ENCODE measurements at regions not wholly inside any gene's neighbourhood (a gene's known extent, or its start where the extent isn't known, plus 50 kb on each side); places are given as distances from the start of the nearest gene placed in this dataset.

- peak; percentile 6 for FAIRE-seq
- ATAC-seq = no peak
- Histone ChIP-seq H3K9ac (ENCODE audit: insufficient read depth in 1 of 2, low read depth in 2 of 2, low read length in 2 of 2) (no peak overlapping the region), H3K4me2 (ENCODE audit: insufficient read depth, low read length) (no peak overlapping the region), H3K4me3 (no peak overlapping the region), H2AFZ (ENCODE audit: low read depth, low read length) (no peak overlapping the region), H3K9me1 (ENCODE audit: control insufficient read depth, insufficient read depth, low read length) (no peaks in the 10 kb centered on the region), H4K20me1 (replicated peaks; ENCODE audit: control insufficient read depth, insufficient read depth, low read length) (0 out of 2 replicates have a peak, but pooled peaks cover 5% of the 10 kb centered on the region), H3K36me3 (ENCODE audit: control insufficient read depth, insufficient read depth, low read length) (no peaks in the 10 kb centered on the region), H3K9me3 (replicated peaks; ENCODE audit: control insufficient read depth, insufficient read depth, low read depth, low read length) (no peaks in the 10 kb centered on the region), H3K79me2 (ENCODE audit: control insufficient read depth, insufficient read depth, low read length) (no peaks in the 10 kb centered on the region), H3K4me1 (replicated peaks in 1 of 2; ENCODE audit: control insufficient read depth in 2 of 2, insufficient read depth in 2 of 2, low read length in 2 of 2) (peaks cover 14 to 20% of the 10 kb centered on the region in 2 experiments), H3K27me3 (ENCODE audit: control insufficient read depth in 2 of 2, insufficient read depth in 2 of 2, low read length in 2 of 2) (peaks cover 0 to 59% of the 10 kb centered on the region in 2 experiments; a peak in 3 of 5 replicates), H3K27ac (ENCODE audit: extremely low read depth, low read depth, low read length) (no peak overlapping the region)
- no TSS peak for BruUV-seq (replicated peaks)
- ChIA-PET CTCF (ENCODE audit: low intra/inter-chr PET ratio) (no interaction called here), POLR2A (no interaction called here)
- no peak for TF ChIP-seq CEBPG (CRISPR knock-in tag; IDR thresholded peaks at IDR 0.05)
- TF ChIP-seq CEBPG (tag; conservative IDR thresholded peaks at IDR 0.05 in 1 of 2, IDR thresholded peaks at IDR 0.05 in 1 of 2) = peak in 1 of 2 experiments; percentile 25; a peak in 1 of 4 replicates
- no peak for TF ChIP-seq ZNF121 (CRISPR knock-in tag; conservative IDR thresholded peaks at IDR 0.05)
- in situ Hi-C loops (cut with MboI) (no loop called here), intact Hi-C loops (cut with micrococcal nuclease) (no loop called here)
- no peak for DNase-seq (ENCODE audit: extremely low read depth in 1 of 4, low spot score in 3 of 4)
- WGBS (ENCODE audit: insufficient coverage, low coverage, missing lambda C conversion rate) = 39% methylated on average over 7 of the region's 7 CpGs
Measured at GRCh38 chr2:8620611-8621382, 61.1 kb upstream of the ID2 start.

GRCh38 chr2:8622199-8622911, 59.5 kb upstream of the ID2 start:
- H4K20me1 ChIP-seq (replicated peaks; ENCODE audit: control insufficient read depth, insufficient read depth, low read length) = no peaks in the 10 kb centered on the region
- ATAC-seq = peak; percentile 19; the same call in 2 of the 3 replicates
- no peak for FAIRE-seq
- no peaks in the 10 kb centered on the region for H3K36me3 ChIP-seq (ENCODE audit: control insufficient read depth, insufficient read depth, low read length)
- DNase-seq (ENCODE audit: extremely low read depth in 1 of 4, low spot score in 3 of 4) = no peak
- peaks cover 0 to 53% of the 10 kb centered on the region in 2 experiments; a peak in 3 of 5 replicates for H3K27me3 ChIP-seq (ENCODE audit: control insufficient read depth in 2 of 2, insufficient read depth in 2 of 2, low read length in 2 of 2)
- no peak overlapping the region for H3K4me2 ChIP-seq (ENCODE audit: insufficient read depth, low read length)
- H3K9me3 ChIP-seq (replicated peaks; ENCODE audit: control insufficient read depth, insufficient read depth, low read depth, low read length) = no peaks in the 10 kb centered on the region
- WGBS (ENCODE audit: insufficient coverage, low coverage, missing lambda C conversion rate) = 6% methylated on average over 5 of the region's 7 CpGs
- intact Hi-C loops (cut with micrococcal nuclease) (no loop called here), in situ Hi-C loops (cut with MboI) (no loop called here)
- H2AFZ ChIP-seq (ENCODE audit: low read depth, low read length) = no peak overlapping the region
- H3K9ac ChIP-seq (ENCODE audit: insufficient read depth in 1 of 2, low read depth in 2 of 2, low read length in 2 of 2) = no peak overlapping the region
- H3K79me2 ChIP-seq (ENCODE audit: control insufficient read depth, insufficient read depth, low read length) = no peaks in the 10 kb centered on the region
- CTCF ChIA-PET (ENCODE audit: low intra/inter-chr PET ratio) = no interaction called here
- no peak overlapping the region for H3K27ac ChIP-seq (ENCODE audit: extremely low read depth, low read depth, low read length)
- POLR2A ChIA-PET = interaction anchor here (0.5 to 1.0 kb wide), 4 partner anchors 9 to 273 kb away, joined by 3 to 5 read pairs (median 4); partner anchors contain the start of gene ID2
- no peak for TF ChIP-seq CBFA2T2 (conservative IDR thresholded peaks at IDR 0.05)
- TF ChIP-seq PKNOX1 (IDR thresholded peaks at IDR 0.05) = peak; percentile 32; the same call in 1 of the 2 replicates
- no TSS peak for BruUV-seq (replicated peaks)
- H3K4me3 ChIP-seq = no peak overlapping the region
- peaks cover 7 to 28% of the 10 kb centered on the region in 2 experiments; a peak in 3 of 5 replicates for H3K4me1 ChIP-seq (replicated peaks in 1 of 2; ENCODE audit: control insufficient read depth in 2 of 2, insufficient read depth in 2 of 2, low read length in 2 of 2)
- H3K9me1 ChIP-seq (ENCODE audit: control insufficient read depth, insufficient read depth, low read length) = no peaks in the 10 kb centered on the region

Data from K562 (cell line).